ENCODE measurements at regions not wholly inside any gene's neighbourhood (a gene's known extent, or its start where the extent isn't known, plus 50 kb on each side); places are given as distances from the start of the nearest gene placed in this dataset.

DNA sequence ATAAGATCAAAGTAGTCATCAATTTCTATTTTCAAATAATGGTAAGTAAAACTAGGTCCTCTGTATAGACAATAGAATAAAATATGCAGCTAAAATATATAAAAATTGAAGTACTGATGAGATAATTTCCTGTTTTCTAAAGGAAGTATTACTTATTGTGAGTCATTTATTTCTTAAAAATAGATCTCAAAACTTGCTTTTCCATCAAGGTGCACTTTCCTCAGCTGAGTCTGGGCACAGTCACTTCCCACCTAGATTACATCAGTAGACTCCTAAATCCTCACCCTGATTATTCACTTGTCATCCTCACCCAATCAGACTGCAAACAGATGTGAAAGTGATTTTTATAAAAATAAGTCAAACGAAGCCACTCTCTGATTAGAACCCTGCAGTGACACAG, 211.5 kb downstream of the POM121L12 start:
- Histone ChIP-seq H3K4me1 (ENCODE audit: control insufficient read depth, insufficient read depth, low read length) (no peaks in the 10 kb centered on the region), H3K27me3 (ENCODE audit: control insufficient read depth, insufficient read depth, low read length) (no peaks in the 10 kb centered on the region), H3K9me3 (ENCODE audit: control insufficient read depth, low read length) (no peaks in the 10 kb centered on the region), H3K36me3 (ENCODE audit: control insufficient read depth, insufficient read depth, low read length) (no peaks in the 10 kb centered on the region), H3K4me3 (ENCODE audit: low read length) (no peak overlapping the region), H3K9ac (ENCODE audit: low read length) (no peak overlapping the region)

DNA sequence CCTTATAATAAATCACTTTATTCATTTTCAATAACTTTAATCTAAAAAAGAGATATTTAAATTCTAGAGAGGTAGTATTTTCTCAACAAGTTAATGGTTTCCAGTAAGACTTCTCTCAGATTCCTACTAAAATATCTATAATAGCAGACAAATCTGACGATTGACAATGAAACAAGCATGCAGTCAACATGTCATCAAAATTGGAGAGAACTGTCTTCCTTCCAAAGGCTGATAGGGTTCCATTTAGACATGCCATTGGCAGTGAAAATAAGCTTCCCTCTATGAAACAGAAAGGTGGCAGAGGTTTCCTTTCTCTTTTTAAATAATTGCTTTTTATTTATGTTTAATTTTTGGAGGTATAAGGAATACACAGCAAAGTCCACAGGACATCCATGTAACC, 217.1 kb downstream of the POM121L12 start:
- H3K4me3 ChIP-seq (ENCODE audit: low read length), result no peak overlapping the region

DNA sequence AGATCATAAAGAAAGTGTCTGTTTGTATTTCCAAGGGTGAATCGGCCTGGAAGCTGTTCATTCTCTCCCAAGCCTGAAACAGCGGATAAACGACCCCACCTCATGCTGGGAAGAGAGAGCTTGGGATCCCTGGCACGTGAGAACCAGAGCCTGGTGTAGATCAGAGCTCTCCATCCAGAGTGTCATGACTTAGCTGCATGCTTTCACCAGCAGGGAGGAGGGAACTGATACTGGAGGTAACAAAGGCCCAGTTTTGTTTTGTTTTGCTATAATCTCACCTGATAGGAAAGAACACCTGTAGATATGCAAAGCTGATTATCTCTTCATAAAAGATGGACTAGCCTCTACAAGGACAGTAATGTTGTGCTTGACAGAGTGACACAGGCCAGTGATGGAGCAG, 236.6 kb downstream of the POM121L12 start:
- Histone ChIP-seq H3K36me3 (ENCODE audit: control insufficient read depth, insufficient read depth, low read length) (no peaks in the 10 kb centered on the region), H3K9me3 (ENCODE audit: control insufficient read depth, low read length) (no peaks in the 10 kb centered on the region), H3K27me3 (ENCODE audit: control insufficient read depth, insufficient read depth, low read length) (no peaks in the 10 kb centered on the region), H3K9ac (ENCODE audit: low read length) (no peak overlapping the region), H3K4me1 (ENCODE audit: control insufficient read depth, insufficient read depth, low read length) (no peaks in the 10 kb centered on the region), H3K4me3 (ENCODE audit: low read length) (no peak overlapping the region)

More for the DNA sequence above, 217.1 kb downstream of the POM121L12 start:
- no peaks in the 10 kb centered on the region for H3K27me3 ChIP-seq (ENCODE audit: control insufficient read depth, insufficient read depth, low read length)
- no peaks in the 10 kb centered on the region for H3K9me3 ChIP-seq (ENCODE audit: control insufficient read depth, low read length)
- H3K9ac ChIP-seq (ENCODE audit: low read length), result no peak overlapping the region
- no peaks in the 10 kb centered on the region for H3K36me3 ChIP-seq (ENCODE audit: control insufficient read depth, insufficient read depth, low read length)
- no peaks in the 10 kb centered on the region for H3K4me1 ChIP-seq (ENCODE audit: control insufficient read depth, insufficient read depth, low read length)

DNA sequence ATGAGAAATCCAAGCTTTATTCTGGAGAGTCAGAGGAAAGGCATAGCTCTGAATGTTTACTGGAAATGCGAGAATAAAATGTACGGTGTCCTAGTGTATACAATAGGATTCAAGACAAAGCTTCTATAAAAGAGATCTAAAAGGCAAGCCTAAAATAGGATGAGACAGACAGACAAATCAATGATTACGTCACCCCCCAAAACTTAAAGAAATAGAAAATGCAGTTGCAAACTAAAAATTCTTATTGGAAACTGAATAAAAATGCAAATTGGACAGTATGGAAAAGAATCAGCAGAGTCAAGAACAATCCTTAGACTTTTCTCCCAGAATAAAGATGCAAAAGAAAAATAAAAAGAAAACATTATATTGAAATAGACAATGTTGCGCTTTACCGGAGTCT, 245.9 kb downstream of the POM121L12 start:
- Histone ChIP-seq H3K4me1 (ENCODE audit: control insufficient read depth, insufficient read depth, low read length) (no peaks in the 10 kb centered on the region), H3K9me3 (ENCODE audit: control insufficient read depth, low read length) (no peaks in the 10 kb centered on the region), H3K36me3 (ENCODE audit: control insufficient read depth, insufficient read depth, low read length) (no peaks in the 10 kb centered on the region), H3K27me3 (ENCODE audit: control insufficient read depth, insufficient read depth, low read length) (no peaks in the 10 kb centered on the region), H3K4me3 (ENCODE audit: low read length) (no peak overlapping the region), H3K9ac (ENCODE audit: low read length) (no peak overlapping the region)

DNA sequence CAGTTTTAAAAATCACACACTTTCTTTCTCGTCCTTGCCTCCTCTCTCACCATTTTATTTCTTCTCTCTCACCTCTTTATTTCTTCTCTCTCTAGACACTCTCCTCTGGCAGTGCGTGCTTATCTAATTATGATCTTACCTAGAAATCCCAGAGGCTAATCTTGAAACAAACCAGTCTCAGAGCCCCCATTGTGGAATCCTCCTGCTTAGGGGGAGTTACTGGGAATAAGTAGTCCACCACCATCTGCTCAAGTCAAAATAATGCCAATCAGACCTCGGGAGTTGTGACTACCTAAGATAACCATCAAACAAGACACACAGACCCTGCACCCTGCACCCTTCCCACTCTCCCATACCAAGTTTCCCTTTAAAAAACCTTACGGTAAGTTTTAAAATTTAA, 256.9 kb downstream of the POM121L12 start:
- Histone ChIP-seq H3K4me3 (ENCODE audit: low read length) (no peak overlapping the region), H3K27me3 (ENCODE audit: control insufficient read depth, insufficient read depth, low read length) (no peaks in the 10 kb centered on the region), H3K9me3 (ENCODE audit: control insufficient read depth, low read length) (no peaks in the 10 kb centered on the region), H3K4me1 (ENCODE audit: control insufficient read depth, insufficient read depth, low read length) (no peaks in the 10 kb centered on the region), H3K36me3 (ENCODE audit: control insufficient read depth, insufficient read depth, low read length) (no peaks in the 10 kb centered on the region), H3K9ac (ENCODE audit: low read length) (no peak overlapping the region)

DNA sequence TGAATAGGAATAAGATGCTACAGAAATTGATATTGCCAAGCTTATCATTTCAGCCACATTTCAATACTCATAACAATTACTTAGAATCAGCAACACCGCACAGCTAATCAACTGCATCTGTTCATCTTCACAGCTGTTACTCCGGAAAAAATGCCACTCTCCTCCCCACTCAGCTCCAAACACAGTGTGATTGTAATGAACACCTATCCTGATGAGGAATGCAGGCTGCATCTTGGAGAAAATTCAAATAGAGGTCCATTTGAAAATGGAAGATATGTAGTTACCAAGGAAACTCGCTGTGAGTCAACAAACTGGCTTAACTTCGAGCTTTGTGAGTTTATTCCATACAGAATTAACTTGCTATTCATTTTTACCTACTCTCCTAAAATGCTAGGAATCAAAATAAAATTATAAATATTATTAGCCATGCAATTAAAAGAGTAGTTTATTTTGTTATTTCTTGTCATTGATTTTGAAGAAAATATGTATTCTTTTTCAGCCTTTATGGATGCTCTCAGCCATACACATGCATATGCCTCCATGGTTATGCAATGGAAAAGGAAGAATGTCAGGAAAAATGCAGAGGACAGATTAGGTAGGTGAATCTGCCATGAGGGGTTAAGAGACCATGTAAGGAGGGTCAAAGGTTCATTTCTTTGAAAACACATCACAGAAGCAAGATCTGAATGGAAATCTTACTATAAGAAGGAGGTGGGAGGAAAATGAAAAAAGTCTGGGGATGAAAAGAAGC, 267.2 kb downstream of the POM121L12 start:
- no peaks in the 10 kb centered on the region for H3K4me1 ChIP-seq (ENCODE audit: control insufficient read depth, insufficient read depth, low read length)
- no peak overlapping the region for H3K9ac ChIP-seq (ENCODE audit: low read length)
- no peaks in the 10 kb centered on the region for H3K36me3 ChIP-seq (ENCODE audit: control insufficient read depth, insufficient read depth, low read length)
- no peaks in the 10 kb centered on the region for H3K27me3 ChIP-seq (ENCODE audit: control insufficient read depth, insufficient read depth, low read length)
- H3K9me3 ChIP-seq (ENCODE audit: control insufficient read depth, low read length), result no peaks in the 10 kb centered on the region
- no peak overlapping the region for H3K4me3 ChIP-seq (ENCODE audit: low read length)

DNA sequence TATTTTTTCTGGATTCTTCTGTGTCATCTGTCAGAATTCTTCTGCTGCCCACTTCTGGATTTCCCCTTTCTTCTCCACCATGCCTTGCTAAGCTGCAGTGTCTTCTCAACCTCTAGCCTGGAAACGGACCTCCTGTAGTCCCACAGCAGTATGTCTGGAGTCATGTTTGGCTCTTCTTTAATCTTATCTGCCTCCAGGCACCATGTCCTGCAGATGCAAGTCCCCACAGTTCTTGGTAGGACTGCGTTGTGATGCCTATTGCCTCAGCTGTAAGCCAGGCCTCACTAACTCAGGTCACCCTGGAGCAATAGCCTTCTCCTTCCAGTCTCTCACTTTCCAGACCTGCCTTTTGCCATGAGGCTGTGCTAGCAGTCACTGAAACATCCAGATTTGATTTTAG, 268.3 kb downstream of the POM121L12 start:
- H3K27me3 ChIP-seq (ENCODE audit: control insufficient read depth, insufficient read depth, low read length), result no peaks in the 10 kb centered on the region
- no peak overlapping the region for H3K4me3 ChIP-seq (ENCODE audit: low read length)
- H3K9ac ChIP-seq (ENCODE audit: low read length), result no peak overlapping the region
- H3K4me1 ChIP-seq (ENCODE audit: control insufficient read depth, insufficient read depth, low read length), result no peaks in the 10 kb centered on the region
- no peaks in the 10 kb centered on the region for H3K36me3 ChIP-seq (ENCODE audit: control insufficient read depth, insufficient read depth, low read length)
- no peaks in the 10 kb centered on the region for H3K9me3 ChIP-seq (ENCODE audit: control insufficient read depth, low read length)

DNA sequence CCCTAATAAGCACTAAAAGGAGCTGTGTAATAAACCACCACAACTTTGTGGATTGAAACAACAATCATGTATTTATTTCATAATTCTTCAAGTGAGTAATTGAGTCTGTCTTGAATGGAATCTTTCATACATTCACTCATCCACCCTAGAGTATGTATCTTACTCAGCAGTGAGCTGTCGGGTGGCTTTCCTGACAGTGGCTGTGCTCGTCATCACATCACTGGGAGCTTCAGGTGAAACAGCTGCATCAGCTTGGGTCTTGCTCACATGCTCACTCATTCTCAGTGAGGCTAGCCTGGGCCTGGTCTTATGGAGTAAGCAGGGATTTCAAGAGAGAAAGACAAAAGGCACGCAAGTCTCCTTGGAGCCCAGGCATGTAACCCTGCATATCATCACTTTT, 271.4 kb downstream of the POM121L12 start:
- Histone ChIP-seq H3K9ac (ENCODE audit: low read length) (no peak overlapping the region), H3K4me1 (ENCODE audit: control insufficient read depth, insufficient read depth, low read length) (no peaks in the 10 kb centered on the region), H3K4me3 (ENCODE audit: low read length) (no peak overlapping the region), H3K36me3 (ENCODE audit: control insufficient read depth, insufficient read depth, low read length) (no peaks in the 10 kb centered on the region), H3K27me3 (ENCODE audit: control insufficient read depth, insufficient read depth, low read length) (no peaks in the 10 kb centered on the region), H3K9me3 (ENCODE audit: control insufficient read depth, low read length) (no peaks in the 10 kb centered on the region)

DNA sequence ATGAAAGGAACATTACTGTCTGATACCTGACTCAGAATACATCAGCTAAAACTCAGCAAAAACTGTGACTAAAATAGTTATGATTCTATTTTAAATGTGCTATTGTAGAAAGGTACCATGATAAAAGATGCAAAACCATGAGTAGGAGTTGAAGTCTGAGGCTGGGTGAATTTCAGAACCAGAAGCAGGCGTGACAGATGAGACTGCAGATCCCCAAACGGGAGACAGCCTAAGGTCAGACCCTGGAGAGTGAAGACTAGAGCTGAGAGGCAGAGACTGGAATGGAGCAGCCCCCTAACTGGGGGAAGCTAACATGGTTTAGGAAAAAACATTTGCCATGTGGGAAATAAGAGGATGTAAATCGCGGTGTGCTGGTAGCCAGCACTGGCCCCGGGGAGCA, 275.8 kb downstream of the POM121L12 start:
- Histone ChIP-seq H3K4me1 (ENCODE audit: control insufficient read depth, insufficient read depth, low read length) (no peaks in the 10 kb centered on the region), H3K4me3 (ENCODE audit: low read length) (no peak overlapping the region), H3K9me3 (ENCODE audit: control insufficient read depth, low read length) (no peaks in the 10 kb centered on the region), H3K36me3 (ENCODE audit: control insufficient read depth, insufficient read depth, low read length) (no peaks in the 10 kb centered on the region), H3K27me3 (ENCODE audit: control insufficient read depth, insufficient read depth, low read length) (no peaks in the 10 kb centered on the region), H3K9ac (ENCODE audit: low read length) (no peak overlapping the region)

DNA sequence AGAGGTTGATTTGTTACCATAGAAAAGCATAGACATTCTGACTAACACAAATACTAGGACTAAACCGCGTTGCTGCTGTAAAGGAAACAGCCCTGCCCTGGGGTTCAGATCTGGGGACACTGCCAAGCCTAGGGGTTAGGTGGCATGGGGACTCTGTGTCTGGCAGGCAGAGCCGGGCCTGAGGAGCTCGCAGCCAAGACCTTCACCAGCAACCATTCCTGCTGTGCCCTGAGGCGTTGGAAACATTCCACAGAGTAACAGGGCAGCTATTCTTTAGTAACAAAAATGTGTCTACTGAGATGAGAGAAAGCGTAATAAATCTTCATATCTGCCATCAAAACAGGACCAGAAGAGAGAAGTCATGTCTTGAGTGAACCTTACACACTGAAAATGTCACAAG, 280.5 kb downstream of the POM121L12 start:
- H3K9ac ChIP-seq (ENCODE audit: low read length), result no peak overlapping the region
- H3K4me3 ChIP-seq (ENCODE audit: low read length), result no peak overlapping the region
- H3K4me1 ChIP-seq (ENCODE audit: control insufficient read depth, insufficient read depth, low read length), result no peaks in the 10 kb centered on the region
- no peaks in the 10 kb centered on the region for H3K9me3 ChIP-seq (ENCODE audit: control insufficient read depth, low read length)
- H3K27me3 ChIP-seq (ENCODE audit: control insufficient read depth, insufficient read depth, low read length), result no peaks in the 10 kb centered on the region
- H3K36me3 ChIP-seq (ENCODE audit: control insufficient read depth, insufficient read depth, low read length), result no peaks in the 10 kb centered on the region

DNA sequence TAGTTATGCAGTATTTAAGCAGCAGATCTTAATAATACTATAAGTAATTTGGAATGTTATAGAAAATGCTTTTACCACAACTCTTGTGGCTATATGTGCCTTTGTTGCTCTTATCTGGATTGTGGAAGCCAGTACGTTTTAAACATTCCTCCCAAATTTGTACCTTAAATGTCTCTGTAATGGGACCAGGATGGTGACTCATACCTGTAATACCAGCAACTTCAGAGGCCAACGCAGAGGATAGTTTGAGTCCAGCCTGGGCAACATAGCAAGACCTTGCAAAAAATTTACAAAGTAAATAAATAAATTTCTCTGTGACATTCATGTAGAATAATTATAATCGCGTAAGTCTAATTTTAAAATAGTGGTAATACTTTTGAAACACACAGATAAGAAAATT, 283.1 kb downstream of the POM121L12 start:
- no peaks in the 10 kb centered on the region for H3K36me3 ChIP-seq (ENCODE audit: control insufficient read depth, insufficient read depth, low read length)
- no peak overlapping the region for H3K9ac ChIP-seq (ENCODE audit: low read length)
- no peaks in the 10 kb centered on the region for H3K9me3 ChIP-seq (ENCODE audit: control insufficient read depth, low read length)
- no peak overlapping the region for H3K4me3 ChIP-seq (ENCODE audit: low read length)
- no peaks in the 10 kb centered on the region for H3K4me1 ChIP-seq (ENCODE audit: control insufficient read depth, insufficient read depth, low read length)
- H3K27me3 ChIP-seq (ENCODE audit: control insufficient read depth, insufficient read depth, low read length), result no peaks in the 10 kb centered on the region

DNA sequence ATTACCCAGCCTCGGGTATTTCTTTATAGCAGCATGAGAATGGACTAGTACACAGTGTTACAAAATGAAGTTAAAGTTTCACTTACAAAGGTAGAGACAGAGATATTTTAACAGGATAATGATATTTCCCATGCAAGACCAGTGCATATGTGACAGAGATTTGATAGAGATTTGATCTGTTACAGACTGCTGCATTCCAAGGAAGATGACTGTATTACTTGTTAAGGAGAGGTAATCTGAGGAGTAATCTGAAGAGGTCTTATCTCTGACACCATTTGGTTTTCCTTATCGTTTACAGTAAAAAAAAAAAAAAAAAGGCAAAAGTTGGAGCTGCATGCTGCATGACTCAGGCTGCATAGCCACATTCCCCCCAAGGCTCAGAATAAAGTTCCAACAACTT, 289.6 kb downstream of the POM121L12 start:
- no peaks in the 10 kb centered on the region for H3K9me3 ChIP-seq (ENCODE audit: control insufficient read depth, low read length)
- no peak overlapping the region for H3K9ac ChIP-seq (ENCODE audit: low read length)
- no peaks in the 10 kb centered on the region for H3K27me3 ChIP-seq (ENCODE audit: control insufficient read depth, insufficient read depth, low read length)
- H3K4me1 ChIP-seq (ENCODE audit: control insufficient read depth, insufficient read depth, low read length), result no peaks in the 10 kb centered on the region
- H3K4me3 ChIP-seq (ENCODE audit: low read length), result no peak overlapping the region
- no peaks in the 10 kb centered on the region for H3K36me3 ChIP-seq (ENCODE audit: control insufficient read depth, insufficient read depth, low read length)

DNA sequence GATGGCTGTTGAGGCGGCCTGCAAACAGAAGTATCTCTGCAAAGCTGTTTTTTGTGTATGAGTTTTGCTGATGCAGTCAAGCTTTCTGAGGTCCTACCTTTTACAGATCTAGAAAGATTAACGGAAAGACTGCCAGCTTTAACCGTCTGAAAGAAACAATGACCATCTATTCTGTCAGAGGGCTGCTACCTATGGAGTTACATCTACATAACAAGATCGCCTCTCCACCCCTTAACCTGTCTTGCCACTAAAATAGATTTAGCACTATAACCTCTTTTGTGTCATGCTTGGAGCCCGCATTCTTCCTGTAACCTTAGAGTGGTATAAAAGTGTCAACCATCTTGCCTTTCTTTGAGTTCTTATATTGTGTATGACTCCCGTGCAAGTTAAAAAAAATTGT, 291.2 kb downstream of the POM121L12 start:
- H3K27me3 ChIP-seq (ENCODE audit: control insufficient read depth, insufficient read depth, low read length), result no peaks in the 10 kb centered on the region
- H3K4me1 ChIP-seq (ENCODE audit: control insufficient read depth, insufficient read depth, low read length), result no peaks in the 10 kb centered on the region
- no peak overlapping the region for H3K4me3 ChIP-seq (ENCODE audit: low read length)
- no peaks in the 10 kb centered on the region for H3K36me3 ChIP-seq (ENCODE audit: control insufficient read depth, insufficient read depth, low read length)
- H3K9ac ChIP-seq (ENCODE audit: low read length), result no peak overlapping the region
- H3K9me3 ChIP-seq (ENCODE audit: control insufficient read depth, low read length), result no peaks in the 10 kb centered on the region

Measured in mucosa of stomach (tissue), 1 donor.